ENCODE measurements at regions not wholly inside any gene's neighbourhood (a gene's known extent, or its start where the extent isn't known, plus 50 kb on each side); places are given as distances from the start of the nearest gene placed in this dataset.

GRCh38 chr1:96998466-96998865 lies 276.9 kb downstream of the PTBP2 start:
- peaks cover 13% of the 10 kb centered on the region for H3K27me3 Mint-ChIP-seq (ENCODE audit: low read depth, poor library complexity)
- H3K4me1 Mint-ChIP-seq = no peaks in the 10 kb centered on the region
- no peak overlapping the region for H3K4me3 Mint-ChIP-seq
- no peaks in the 10 kb centered on the region for H3K9me3 Mint-ChIP-seq
- TF ChIP-seq CTCF (IDR thresholded peaks at IDR 0.05) = no peak
- no peaks in the 10 kb centered on the region for H3K36me3 Mint-ChIP-seq (ENCODE audit: low read depth)
- H3K27ac Mint-ChIP-seq = no peak overlapping the region
- no peak for DNase-seq

GRCh38 chr1:96999191-96999590 lies 277.6 kb downstream of the PTBP2 start:
- H3K27me3 Mint-ChIP-seq (ENCODE audit: low read depth, poor library complexity) = peaks cover 12% of the 10 kb centered on the region
- H3K4me3 Mint-ChIP-seq = no peak overlapping the region
- no peak for TF ChIP-seq CTCF (IDR thresholded peaks at IDR 0.05)
- no peak overlapping the region for H3K27ac Mint-ChIP-seq
- no peaks in the 10 kb centered on the region for H3K36me3 Mint-ChIP-seq (ENCODE audit: low read depth)
- DNase-seq = no peak
- H3K4me1 Mint-ChIP-seq = no peaks in the 10 kb centered on the region
- no peaks in the 10 kb centered on the region for H3K9me3 Mint-ChIP-seq

GRCh38 chr1:97004054-97004453 lies 282.5 kb downstream of the PTBP2 start:
- no peaks in the 10 kb centered on the region for H3K9me3 Mint-ChIP-seq
- no peak for TF ChIP-seq CTCF (IDR thresholded peaks at IDR 0.05)
- no peak for DNase-seq
- no peak overlapping the region for H3K27ac Mint-ChIP-seq
- no peaks in the 10 kb centered on the region for H3K4me1 Mint-ChIP-seq
- H3K4me3 Mint-ChIP-seq = no peak overlapping the region
- peaks cover 10% of the 10 kb centered on the region for H3K27me3 Mint-ChIP-seq (ENCODE audit: low read depth, poor library complexity)
- H3K36me3 Mint-ChIP-seq (ENCODE audit: low read depth) = no peaks in the 10 kb centered on the region

GRCh38 chr1:97004743-97005142 lies 283.2 kb downstream of the PTBP2 start:
- H3K27ac Mint-ChIP-seq = no peak overlapping the region
- TF ChIP-seq CTCF (IDR thresholded peaks at IDR 0.05) = no peak
- no peaks in the 10 kb centered on the region for H3K36me3 Mint-ChIP-seq (ENCODE audit: low read depth)
- DNase-seq = no peak
- H3K9me3 Mint-ChIP-seq = no peaks in the 10 kb centered on the region
- peaks cover 10% of the 10 kb centered on the region for H3K27me3 Mint-ChIP-seq (ENCODE audit: low read depth, poor library complexity)
- no peak overlapping the region for H3K4me3 Mint-ChIP-seq
- H3K4me1 Mint-ChIP-seq = no peaks in the 10 kb centered on the region

GRCh38 chr1:97006044-97006661 lies 284.6 kb downstream of the PTBP2 start:
- no peak overlapping the region for H3K27ac Mint-ChIP-seq
- peaks cover 10% of the 10 kb centered on the region for H3K27me3 Mint-ChIP-seq (ENCODE audit: low read depth, poor library complexity)
- H3K4me3 Mint-ChIP-seq = no peak overlapping the region
- DNase-seq = no peak
- H3K9me3 Mint-ChIP-seq = no peaks in the 10 kb centered on the region
- no peak for TF ChIP-seq CTCF (IDR thresholded peaks at IDR 0.05)
- H3K4me1 Mint-ChIP-seq = no peaks in the 10 kb centered on the region
- H3K36me3 Mint-ChIP-seq (ENCODE audit: low read depth) = no peaks in the 10 kb centered on the region

GRCh38 chr1:97007840-97008604 lies 286.4 kb downstream of the PTBP2 start:
- no peak for DNase-seq

More at GRCh38 chr1:97007840-97008604, 286.4 kb downstream of the PTBP2 start:
- Mint-ChIP-seq H3K36me3 (ENCODE audit: low read depth) (no peaks in the 10 kb centered on the region), H3K4me3 (no peak overlapping the region), H3K4me1 (no peaks in the 10 kb centered on the region), H3K27ac (no peak overlapping the region), H3K9me3 (no peaks in the 10 kb centered on the region), H3K27me3 (ENCODE audit: low read depth, poor library complexity) (peaks cover 6% of the 10 kb centered on the region)
- no peak for TF ChIP-seq CTCF (IDR thresholded peaks at IDR 0.05)
